Brain pericyte (primary cell): ENCODE measurements at regions not wholly inside any gene's neighbourhood (a gene's known extent, or its start where the extent isn't known, plus 50 kb on each side); places are given as distances from the start of the nearest gene placed in this dataset.

Experiments
- DNase-seq: peaks from one replicate; pipeline ENCODE4 v3.0.0-alpha.2; 2012; ENCODE audit warnings: low read depth, low spot score

DNA sequence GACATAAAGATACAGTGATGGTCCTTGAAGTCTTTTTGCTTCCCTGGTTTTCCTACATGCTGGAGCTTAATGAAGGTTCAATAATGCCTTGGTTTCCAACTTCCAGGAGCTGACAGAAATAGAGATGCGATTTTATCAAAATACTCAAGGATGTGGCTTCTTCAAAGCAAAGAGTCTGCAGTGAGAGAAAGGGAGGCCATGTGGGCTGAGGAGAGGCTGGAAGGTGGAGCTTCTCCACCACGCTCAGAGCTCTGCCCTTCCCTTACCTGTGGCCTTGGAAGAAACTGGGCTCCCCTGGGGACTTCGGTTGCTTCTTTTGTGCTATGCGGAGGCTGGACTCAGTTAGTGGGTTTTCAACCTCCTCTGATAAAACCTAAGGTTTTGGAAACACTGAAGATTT is 175.0 kb upstream of the APCDD1 start:
- DNase-seq = no peak

GRCh38 chr18:10279905-10280644 is 174.4 kb upstream of the APCDD1 start:
- DNase-seq = no peak

GRCh38 chr18:10284540-10285282 is 169.7 kb upstream of the APCDD1 start:
- DNase-seq = no peak

DNA sequence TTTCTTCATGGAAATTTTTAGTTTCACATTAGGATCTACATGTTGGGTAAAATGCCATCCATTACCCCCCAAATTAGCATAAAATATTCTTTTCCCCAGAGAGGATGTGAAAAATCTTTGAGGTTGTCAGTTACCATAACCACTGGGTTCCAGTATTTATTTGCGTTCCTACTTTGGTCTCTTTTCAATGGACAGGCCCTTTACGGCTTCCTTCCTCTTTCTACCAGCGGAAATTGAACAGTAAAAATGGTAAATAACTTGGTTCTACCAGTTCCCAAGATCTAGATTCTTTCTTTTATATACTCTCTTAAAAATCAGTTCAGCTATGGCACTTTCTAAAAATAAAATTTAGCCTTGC is 169.2 kb upstream of the APCDD1 start:
- no peak for DNase-seq

DNA sequence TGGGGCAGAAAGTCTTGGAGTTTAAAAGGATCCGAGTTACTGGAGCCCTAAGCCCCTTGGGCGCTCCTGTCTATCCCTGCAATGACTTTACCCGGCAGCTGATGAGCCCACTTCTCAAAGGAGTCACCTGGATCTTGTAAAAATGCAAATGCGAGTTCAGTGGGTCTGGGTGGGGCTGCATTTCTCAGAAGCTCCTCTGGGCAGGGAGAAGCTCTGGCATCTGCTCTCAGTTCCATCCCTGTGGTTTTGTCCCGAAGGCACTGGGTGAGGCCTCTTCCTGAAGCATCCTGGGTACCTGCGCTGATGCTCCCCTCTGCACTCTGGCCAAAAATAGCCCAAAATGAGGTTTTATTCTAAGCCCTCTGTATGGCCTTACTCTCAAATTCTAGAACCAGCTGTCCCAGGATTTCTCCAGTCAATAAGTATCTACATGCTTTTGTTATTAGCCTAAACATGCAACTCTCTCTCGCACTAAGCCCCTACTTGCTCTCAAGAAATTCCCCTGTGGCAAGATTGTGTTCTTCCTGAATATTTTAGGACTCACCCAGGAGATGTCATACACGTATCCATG is 167.8 kb upstream of the APCDD1 start:
- DNase-seq = no peak

DNA sequence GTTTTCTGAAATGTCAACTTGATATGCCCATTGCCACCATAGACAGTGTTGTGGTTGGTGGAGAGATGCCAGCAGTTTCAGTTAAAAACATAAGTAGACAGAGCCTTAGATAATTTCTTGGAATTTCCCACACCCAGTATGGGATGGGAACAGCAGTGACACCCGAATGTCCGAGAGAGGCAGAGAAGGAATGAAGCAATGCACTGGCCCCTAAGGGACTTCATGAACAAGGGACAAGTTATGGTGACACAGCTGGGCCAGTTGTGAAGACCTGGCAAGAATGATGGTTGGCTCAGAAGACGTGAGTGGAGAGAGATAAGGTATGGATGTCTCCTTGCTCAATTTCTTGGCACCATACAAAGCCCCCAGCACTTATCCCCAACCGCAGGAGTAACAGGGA is 165.2 kb upstream of the APCDD1 start:
- DNase-seq = no peak

- no peak for DNase-seq
These were observed 164.3 kb upstream of the APCDD1 start for GRCh38 chr18:10289951-10290637.

DNA sequence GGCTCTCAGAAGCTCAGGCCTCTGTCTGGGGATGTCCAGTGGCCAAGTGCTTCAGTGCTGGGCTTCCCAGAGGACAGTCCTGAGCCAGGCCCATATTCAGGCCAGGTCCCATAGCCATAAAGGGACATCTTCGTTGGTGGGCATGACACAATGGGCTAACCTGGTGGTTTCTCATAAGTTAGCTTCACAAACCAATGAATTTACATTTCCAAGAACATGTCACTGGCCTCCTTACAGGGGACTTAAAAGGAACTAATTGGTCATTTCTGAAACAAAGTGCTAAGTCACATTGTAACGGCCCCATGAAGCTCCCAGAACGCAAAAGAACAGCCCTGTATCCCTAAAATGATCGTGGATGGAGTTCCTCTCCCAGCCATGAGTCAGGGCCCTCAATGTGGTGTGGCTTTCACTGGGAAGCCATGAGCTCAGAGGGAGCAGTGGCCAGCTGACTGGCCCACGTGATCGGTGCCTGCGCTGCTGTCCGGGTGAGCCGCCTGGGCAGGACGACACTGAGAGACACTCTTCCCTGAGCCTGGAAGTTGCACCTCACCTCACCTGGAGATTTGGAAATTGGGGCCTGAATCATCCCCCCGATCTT is 163.7 kb upstream of the APCDD1 start:
- DNase-seq = no peak

- no peak for DNase-seq
These were observed 162.9 kb upstream of the APCDD1 start for GRCh38 chr18:10291568-10291981.

- no peak for DNase-seq
These were observed 160.5 kb upstream of the APCDD1 start for GRCh38 chr18:10293966-10294365.

DNA sequence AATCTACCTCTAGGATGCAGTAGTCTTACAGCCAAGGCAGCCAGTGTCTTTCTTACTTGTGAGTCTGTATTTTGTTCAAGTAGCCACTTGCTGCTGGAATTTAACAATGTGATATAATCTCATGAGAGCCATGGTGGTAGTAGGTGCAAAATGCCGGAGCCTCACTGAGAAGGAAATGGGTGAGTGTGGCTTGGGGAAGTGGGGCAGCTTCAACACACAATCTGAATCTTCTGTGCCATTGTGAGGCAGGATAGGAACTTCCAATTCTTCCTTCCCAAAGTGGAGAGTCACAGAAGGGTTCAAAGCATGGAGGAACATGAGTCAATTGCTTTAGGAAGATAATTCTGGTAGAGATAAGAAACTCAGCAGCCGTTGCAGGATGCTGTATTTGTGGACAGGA is 158.7 kb upstream of the APCDD1 start:
- no peak for DNase-seq

DNA sequence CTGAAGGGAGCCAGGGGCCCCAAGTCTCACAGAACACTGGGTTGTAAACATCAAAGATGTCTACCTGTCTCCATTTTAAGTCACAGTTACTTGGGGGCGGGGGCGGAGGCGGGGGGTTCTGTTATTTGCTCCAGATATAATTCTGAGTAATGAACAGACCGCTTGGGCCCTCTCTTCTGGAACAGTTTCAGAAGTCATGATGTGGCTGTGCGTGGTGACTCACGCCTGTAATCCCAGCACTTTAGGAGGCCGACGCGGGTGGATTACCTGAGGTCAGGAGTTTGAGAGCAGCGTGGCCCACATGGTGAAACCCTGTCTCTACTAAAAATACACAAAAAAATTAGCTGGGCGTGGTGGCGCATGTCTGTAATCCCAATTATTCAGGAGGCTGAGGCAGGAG is 157.9 kb upstream of the APCDD1 start:
- DNase-seq = no peak

DNA sequence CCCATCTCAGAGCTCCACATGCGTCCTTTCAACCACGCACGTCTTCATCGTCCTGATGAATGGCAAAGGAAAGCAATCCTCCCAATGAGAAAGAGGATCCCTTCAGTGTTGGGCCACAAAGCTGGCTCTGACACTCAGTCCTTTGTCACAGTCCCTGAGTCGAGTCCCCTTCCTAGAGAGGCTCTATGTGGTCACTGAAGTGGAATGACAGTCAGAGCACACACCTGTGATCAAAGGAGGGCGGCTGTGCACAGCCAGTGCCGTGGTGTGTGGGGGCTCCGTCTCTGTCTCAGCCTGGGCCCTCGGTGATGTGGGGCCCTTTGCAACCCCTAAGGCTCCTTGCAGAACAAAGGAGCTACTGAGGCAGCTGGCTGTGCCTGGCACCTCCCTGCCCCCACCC is 157.3 kb upstream of the APCDD1 start:
- DNase-seq = no peak

- no peak for DNase-seq
These were observed 156.1 kb upstream of the APCDD1 start for GRCh38 chr18:10298346-10298745.

- DNase-seq = peak; percentile 27
These were observed 154.8 kb upstream of the APCDD1 start for GRCh38 chr18:10299643-10300042.

- no peak for DNase-seq
These were observed 153.7 kb upstream of the APCDD1 start for GRCh38 chr18:10300739-10301138.

- no peak for DNase-seq
These were observed 152.5 kb upstream of the APCDD1 start for GRCh38 chr18:10301831-10302483.

- no peak for DNase-seq
These were observed 151.3 kb upstream of the APCDD1 start for GRCh38 chr18:10303171-10303570.

DNA sequence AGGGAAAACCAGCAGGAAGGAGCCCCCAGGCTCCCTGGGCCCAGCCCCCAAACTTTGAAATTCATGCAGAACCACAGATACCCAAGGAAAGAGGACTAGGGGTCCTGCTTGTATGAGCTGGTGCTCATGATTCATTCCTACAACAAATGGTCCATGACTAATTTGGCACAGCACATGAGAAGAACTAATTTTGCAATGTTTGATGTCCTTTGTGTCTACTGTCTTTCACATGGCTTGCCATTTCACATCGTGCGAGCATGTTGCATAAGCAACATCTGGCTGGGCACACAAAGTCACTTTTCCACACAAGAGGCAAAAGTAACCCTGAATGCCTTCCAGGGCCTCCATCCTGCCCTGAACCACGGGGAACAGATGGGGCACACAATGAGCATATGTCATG is 149.6 kb upstream of the APCDD1 start:
- no peak for DNase-seq

DNA sequence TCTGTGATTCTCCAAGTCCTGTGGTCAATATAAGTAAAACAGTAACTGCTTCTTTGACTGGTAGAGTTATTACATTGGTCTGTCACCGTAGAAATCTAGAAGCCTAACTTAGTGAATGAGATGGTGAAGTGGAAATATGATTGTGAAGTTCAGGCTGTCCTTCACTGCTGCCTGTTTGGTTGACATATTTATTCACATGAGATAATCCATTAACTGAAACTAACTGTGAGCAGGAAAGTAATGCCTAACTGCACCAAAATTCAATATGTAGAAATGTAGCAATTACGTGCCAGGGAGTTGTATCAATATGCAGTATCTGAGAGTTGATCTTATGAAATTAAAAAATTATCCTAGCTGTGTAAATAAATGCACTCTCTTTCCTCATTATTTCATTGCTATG is 147.7 kb upstream of the APCDD1 start:
- no peak for DNase-seq

GRCh38 chr18:10308154-10308553 is 146.3 kb upstream of the APCDD1 start:
- no peak for DNase-seq

GRCh38 chr18:10310626-10311025 is 143.8 kb upstream of the APCDD1 start:
- no peak for DNase-seq
